CD4-positive, alpha-beta T cell (primary cell): ENCODE measurements at regions not wholly inside any gene's neighbourhood (a gene's known extent, or its start where the extent isn't known, plus 50 kb on each side); places are given as distances from the start of the nearest gene placed in this dataset.

Source experiments
- ATAC-seq: fragments of 200-7000 bp; cut with Tn5 transposase; one replicate; pipeline ENCODE4 v1.10.0; 2022; ENCODE audit warnings: mild to moderate bottlenecking; ENCODE audit not compliant: poor library complexity
- CTCF ChIA-PET: fragments of 350-600 bp; sonication (Branson Sonifier 250); formaldehyde crosslinking; loops from one replicate; lab custom pipeline; 2021; ENCODE audit warnings: antibody characterized with exemption, inconsistent platforms; lab: Charles Lee
- POLR2A ChIA-PET: fragments of 350-600 bp; sonication (Branson Sonifier 250); formaldehyde crosslinking; loops from one replicate; lab custom pipeline; 2021; ENCODE audit warnings: antibody characterized with exemption, inconsistent platforms; lab: Charles Lee
- DNase-seq, 14 experiments: peaks; one replicate each; pipeline ENCODE4 v3.0.0-alpha.2; 2013 to 2020; ENCODE audit warnings: mixed read lengths in 2 of 14
- H3K27ac ChIP-seq, 2 donors: one replicate each; pipeline versions ENCODE4 v1.5.1 to v1.7.0; 2013; ENCODE audit warnings: low read length in 2 of 2, low read depth in 1 of 2, mild to moderate bottlenecking in 1 of 2
- H3K27me3 ChIP-seq, 2 experiments: 1 replicate in 1 of 2; 2 replicates in 1 of 2; pipeline versions ENCODE4 v1.6.1 to v1.7.0; 2013; ENCODE audit warnings: low read length in 2 of 2, control low read depth in 1 of 2, mild to moderate bottlenecking in 1 of 2, moderate library complexity in 1 of 2; ENCODE audit not compliant: insufficient read depth in 2 of 2, control insufficient read depth in 1 of 2
- H3K36me3 ChIP-seq: one replicate; pipeline ENCODE4 v1.6.1; 2013; ENCODE audit warnings: low read length, control low read depth; ENCODE audit not compliant: insufficient read depth
- H3K4me1 ChIP-seq: one replicate; pipeline ENCODE4 v1.6.1; 2013; ENCODE audit warnings: low read length, control low read depth; ENCODE audit not compliant: insufficient read depth
- H3K4me3 ChIP-seq: one replicate; pipeline ENCODE4 v1.5.1; 2013; ENCODE audit warnings: mild to moderate bottlenecking, low read length, moderate library complexity
- H3K9me3 ChIP-seq, 2 experiments: 1 replicate in 1 of 2; 2 replicates in 1 of 2; pipeline versions ENCODE4 v1.6.1 to v1.7.0; 2013; ENCODE audit warnings: low read length in 2 of 2, mild to moderate bottlenecking in 2 of 2, control low read depth in 1 of 2, moderate library complexity in 1 of 2; ENCODE audit not compliant: control insufficient read depth in 1 of 2, insufficient read depth in 1 of 2
- H3K27ac Mint-ChIP-seq: one replicate; pipeline ENCODE4 v1.8.0; 2020; ENCODE audit warnings: mixed read lengths
- H3K27me3 Mint-ChIP-seq: one replicate; pipeline ENCODE4 v1.8.0; 2021; ENCODE audit warnings: mixed read lengths
- H3K36me3 Mint-ChIP-seq: one replicate; pipeline ENCODE4 v1.8.0; 2021; ENCODE audit warnings: low read depth, mixed read lengths
- H3K4me1 Mint-ChIP-seq: one replicate; pipeline ENCODE4 v1.8.0; 2021; ENCODE audit warnings: low read depth, mixed read lengths
- H3K4me3 Mint-ChIP-seq: one replicate; pipeline ENCODE4 v1.8.0; 2020; ENCODE audit warnings: mild to moderate bottlenecking, mixed read lengths
- H3K9me3 Mint-ChIP-seq: one replicate; pipeline ENCODE4 v1.8.0; 2020; ENCODE audit warnings: mixed read lengths
- intact Hi-C, 2 experiments: fragments of 100-400 bp; cut with DNase I in 1 of 2; cut with micrococcal nuclease in 1 of 2; formaldehyde crosslinking; loops; one replicate each; pipeline versions ENCODE4 v1.15.1 to v1.9.0; 2023 to 2025; cut with DNase I, micrococcal nuclease
- TF ChIP-seq, protein P1 (sequence below): fragments of 200-600 bp; IDR thresholded peaks from one replicate; pipeline ENCODE4 v1.8.0; 2022; ENCODE audit warnings: antibody characterized with exemption, mild to moderate bottlenecking

DNA sequence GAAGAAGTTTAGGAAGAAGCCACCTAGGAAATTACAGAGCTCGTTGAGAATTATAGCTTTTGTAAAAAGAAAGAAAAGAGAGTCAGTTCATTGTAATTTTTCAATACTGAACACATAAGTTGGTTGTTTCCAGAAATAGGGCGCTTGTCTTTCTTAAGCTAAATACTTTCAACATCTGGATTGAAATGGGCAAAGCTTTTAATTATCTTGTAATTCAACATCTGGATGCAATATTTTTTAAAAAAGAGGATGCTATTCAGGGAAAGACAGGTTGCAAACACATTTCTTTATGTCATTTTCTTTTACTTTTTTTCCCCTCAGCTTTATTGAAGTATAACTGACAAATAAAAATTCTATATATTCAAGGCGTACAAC, 100.7 kb upstream of the TRPC7 start:
- TF ChIP-seq, protein P1, sequence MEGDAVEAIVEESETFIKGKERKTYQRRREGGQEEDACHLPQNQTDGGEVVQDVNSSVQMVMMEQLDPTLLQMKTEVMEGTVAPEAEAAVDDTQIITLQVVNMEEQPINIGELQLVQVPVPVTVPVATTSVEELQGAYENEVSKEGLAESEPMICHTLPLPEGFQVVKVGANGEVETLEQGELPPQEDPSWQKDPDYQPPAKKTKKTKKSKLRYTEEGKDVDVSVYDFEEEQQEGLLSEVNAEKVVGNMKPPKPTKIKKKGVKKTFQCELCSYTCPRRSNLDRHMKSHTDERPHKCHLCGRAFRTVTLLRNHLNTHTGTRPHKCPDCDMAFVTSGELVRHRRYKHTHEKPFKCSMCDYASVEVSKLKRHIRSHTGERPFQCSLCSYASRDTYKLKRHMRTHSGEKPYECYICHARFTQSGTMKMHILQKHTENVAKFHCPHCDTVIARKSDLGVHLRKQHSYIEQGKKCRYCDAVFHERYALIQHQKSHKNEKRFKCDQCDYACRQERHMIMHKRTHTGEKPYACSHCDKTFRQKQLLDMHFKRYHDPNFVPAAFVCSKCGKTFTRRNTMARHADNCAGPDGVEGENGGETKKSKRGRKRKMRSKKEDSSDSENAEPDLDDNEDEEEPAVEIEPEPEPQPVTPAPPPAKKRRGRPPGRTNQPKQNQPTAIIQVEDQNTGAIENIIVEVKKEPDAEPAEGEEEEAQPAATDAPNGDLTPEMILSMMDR = no peak
- no peak for DNase-seq

DNA sequence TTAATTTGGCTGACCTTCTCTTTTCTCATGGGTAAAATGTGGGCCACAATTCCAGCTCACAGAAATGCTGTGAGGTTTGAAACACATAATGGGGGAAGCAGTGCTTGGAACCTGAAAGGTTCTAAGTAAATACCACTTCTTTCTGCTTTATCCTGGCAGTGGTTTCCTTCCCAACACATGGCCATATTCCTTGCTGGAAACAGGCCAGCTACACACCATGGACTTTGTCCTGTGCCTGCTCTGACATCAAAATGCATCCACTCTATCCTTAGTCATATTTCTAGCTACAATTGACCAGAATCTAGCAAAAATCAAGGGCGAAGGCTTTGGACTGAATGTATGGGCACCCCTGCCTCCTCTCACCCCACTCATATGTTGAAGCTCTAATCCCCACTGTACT, 93.1 kb upstream of the TRPC7 start:
- Mint-ChIP-seq H3K36me3 (no peaks in the 10 kb centered on the region), H3K27ac (no peak overlapping the region), H3K4me1 (no peaks in the 10 kb centered on the region), H3K4me3 (no peak overlapping the region), H3K9me3 (no peaks in the 10 kb centered on the region), H3K27me3 (no peaks in the 10 kb centered on the region)
- ChIA-PET CTCF (no interaction called here), POLR2A (no interaction called here)
- Histone ChIP-seq H3K4me1 (no peaks in the 10 kb centered on the region), H3K4me3 (no peak overlapping the region), H3K27ac (no peak overlapping the region), H3K36me3 (no peaks in the 10 kb centered on the region), H3K9me3 (no peaks in the 10 kb centered on the region), H3K27me3 (no peaks in the 10 kb centered on the region)
- DNase-seq (no peak), ATAC-seq (no peak)
- TF ChIP-seq, protein P1 = no peak
- intact Hi-C loops = no loop called here

More for the DNA sequence above, 100.7 kb upstream of the TRPC7 start:
- ATAC-seq = no peak
- H3K4me1 ChIP-seq = no peaks in the 10 kb centered on the region
- CTCF ChIA-PET = no interaction called here
- peaks cover 4% of the 10 kb centered on the region for H3K9me3 Mint-ChIP-seq
- H3K27me3 ChIP-seq = no peaks in the 10 kb centered on the region
- no peak overlapping the region for H3K4me3 Mint-ChIP-seq
- no peak overlapping the region for H3K4me3 ChIP-seq
- H3K27ac ChIP-seq = no peak overlapping the region
- POLR2A ChIA-PET = no interaction called here
- no peak overlapping the region for H3K27ac Mint-ChIP-seq
- H3K36me3 Mint-ChIP-seq = no peaks in the 10 kb centered on the region
- intact Hi-C loops = no loop called here
- no peaks in the 10 kb centered on the region for H3K36me3 ChIP-seq
- no peaks in the 10 kb centered on the region for H3K4me1 Mint-ChIP-seq
- H3K27me3 Mint-ChIP-seq = no peaks in the 10 kb centered on the region
- no peaks in the 10 kb centered on the region for H3K9me3 ChIP-seq

DNA sequence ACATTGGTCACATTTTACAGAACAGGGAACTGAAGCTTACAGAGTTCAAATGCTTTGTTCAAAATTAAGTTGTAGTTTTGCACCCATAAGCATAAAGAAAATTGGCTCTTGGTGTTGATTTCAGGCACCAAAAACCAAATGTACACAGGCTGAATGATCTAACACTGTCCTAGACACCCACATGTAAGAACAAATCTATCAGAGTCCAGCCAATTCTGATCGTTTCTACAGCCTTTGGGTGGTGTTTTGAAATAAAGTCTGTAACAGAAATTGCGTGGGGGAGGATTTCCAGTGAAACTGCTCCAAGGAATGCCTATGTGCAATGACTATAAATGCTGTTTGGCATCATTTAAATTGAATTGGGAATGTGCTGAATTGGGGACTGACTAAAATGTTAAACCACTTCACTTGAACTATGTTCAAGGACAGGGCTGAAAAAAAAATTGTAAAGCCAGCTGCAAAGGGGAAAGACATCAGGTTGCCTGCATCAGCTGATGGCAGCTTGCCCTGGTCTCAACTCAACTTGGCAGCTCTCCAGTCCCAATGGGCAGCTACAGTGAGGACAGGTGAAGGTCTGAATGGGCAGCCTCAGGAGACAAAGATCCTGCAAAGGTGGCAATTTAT, 92.2 kb upstream of the TRPC7 start:
- intact Hi-C loops = no loop called here

More for the DNA sequence above, 92.2 kb upstream of the TRPC7 start:
- H3K36me3 ChIP-seq = no peaks in the 10 kb centered on the region
- no peak for DNase-seq
- no peaks in the 10 kb centered on the region for H3K27me3 ChIP-seq
- Mint-ChIP-seq H3K9me3 (no peaks in the 10 kb centered on the region), H3K4me1 (no peaks in the 10 kb centered on the region), H3K27ac (no peak overlapping the region), H3K27me3 (no peaks in the 10 kb centered on the region), H3K36me3 (no peaks in the 10 kb centered on the region), H3K4me3 (no peak overlapping the region)
- H3K27ac ChIP-seq = no peak overlapping the region
- ATAC-seq = no peak
- ChIA-PET POLR2A (no interaction called here), CTCF (no interaction called here)
- H3K4me1 ChIP-seq = no peaks in the 10 kb centered on the region
- no peaks in the 10 kb centered on the region for H3K9me3 ChIP-seq
- H3K4me3 ChIP-seq = no peak overlapping the region
- TF ChIP-seq, protein P1 = no peak
